K562 (cell line): ENCODE measurements at regions not wholly inside any gene's neighbourhood (a gene's known extent, or its start where the extent isn't known, plus 50 kb on each side); places are given as distances from the start of the nearest gene placed in this dataset.

Experiments
- ATAC-seq: fragments of 200-7000 bp; cut with Tn5 transposase; 3 replicates; pipeline ENCODE4 v1.9.1; 2020; ENCODE audit warnings: moderate library complexity
- BruUV-seq: library from RNA; stranded (reverse); fragments of 400-500 nt; replicated peaks from 2 replicates; lab custom pipeline; 2021; lab: Mats Ljungman, UMichigan
- CTCF ChIA-PET: fragments of 300-600 bp; formaldehyde crosslinking; extraction: SDS; loops from one replicate; lab custom pipeline; 2021; ENCODE audit warnings: low intra/inter-chr PET ratio; lab: Yijun Ruan, JAX
- POLR2A ChIA-PET: fragments of 300-600, 350-650 bp; sonication (Branson Sonifier 250); formaldehyde crosslinking; extraction: SDS; loops from one replicate; lab custom pipeline; 2021; ENCODE audit warnings: antibody characterized with exemption, inconsistent platforms; lab: Yijun Ruan, JAX
- DNase-seq, 4 experiments: peaks; one replicate each; pipeline versions ENCODE4 v3.0.0 to v3.0.0-alpha.2; 2011 to 2018; ENCODE audit warnings: low spot score in 3 of 4, mixed read lengths in 3 of 4; ENCODE audit errors: extremely low read depth in 1 of 4
- FAIRE-seq: peaks from 2 replicates; lab custom pipeline; 2011; peaks lifted over from hg19 to GRCh38; lab: Jason Lieb, UNC
- H2AFZ ChIP-seq: 2 replicates; pipeline ENCODE4 v1.6.0; 2011; ENCODE audit warnings: low read depth, low read length, control low read depth, inconsistent platforms
- H3K27ac ChIP-seq: fragments of 200-600 bp; 3 replicates; pipeline ENCODE4 v1.8.0; 2011; ENCODE audit warnings: low read depth, mild to moderate bottlenecking, control low read depth, inconsistent platforms, low read length, moderate library complexity, mixed read lengths; ENCODE audit errors: extremely low read depth
- H3K27me3 ChIP-seq, 2 experiments: fragments of 300-600 bp in 1 of 2; 2 replicates in 1 of 2; 3 replicates in 1 of 2; pipeline versions ENCODE4 v1.6.0 to v1.8.0; 2011; ENCODE audit warnings: inconsistent platforms in 2 of 2, low read length in 2 of 2, mild to moderate bottlenecking in 1 of 2, mixed read lengths in 1 of 2, moderate library complexity in 1 of 2; ENCODE audit not compliant: control insufficient read depth in 2 of 2, insufficient read depth in 2 of 2
- H3K36me3 ChIP-seq: fragments of 300-600 bp; 3 replicates; pipeline ENCODE4 v1.8.0; 2011; ENCODE audit warnings: mild to moderate bottlenecking, low read length, inconsistent platforms; ENCODE audit not compliant: control insufficient read depth, insufficient read depth
- H3K4me1 ChIP-seq, 2 experiments: fragments of 200-600 bp in 1 of 2; replicated peaks in 1 of 2; 2 replicates in 1 of 2; 3 replicates in 1 of 2; pipeline versions ENCODE4 v1.5.1 to v1.8.0; 2011; ENCODE audit warnings: inconsistent platforms in 2 of 2, low read length in 2 of 2, mild to moderate bottlenecking in 1 of 2, mixed read lengths in 1 of 2, moderate library complexity in 1 of 2; ENCODE audit not compliant: control insufficient read depth in 2 of 2, insufficient read depth in 2 of 2
- H3K4me2 ChIP-seq: 2 replicates; pipeline ENCODE4 v1.6.1; 2011; ENCODE audit warnings: low read length, control low read depth, inconsistent platforms, mixed read lengths; ENCODE audit not compliant: insufficient read depth
- H3K4me3 ChIP-seq: fragments of 200-600 bp; sonication (generic), shearing (Covaris generic); 2 replicates; pipeline ENCODE4 v1.5.1; 2016; ENCODE audit warnings: control low read depth, inconsistent platforms
- H3K79me2 ChIP-seq: fragments of 200-600 bp; 3 replicates; pipeline ENCODE4 v1.8.0; 2011; ENCODE audit warnings: low read length, inconsistent platforms; ENCODE audit not compliant: control insufficient read depth, insufficient read depth
- H3K9ac ChIP-seq, 2 experiments: 2 replicates each; pipeline versions ENCODE4 v1.6.0 to v1.6.1; 2011; ENCODE audit warnings: low read depth in 2 of 2, low read length in 2 of 2, control low read depth in 1 of 2, inconsistent platforms in 1 of 2, mild to moderate bottlenecking in 1 of 2, mixed read lengths in 1 of 2; ENCODE audit not compliant: insufficient read depth in 1 of 2
- H3K9me1 ChIP-seq: one replicate; pipeline ENCODE4 v1.6.0; 2011; ENCODE audit warnings: inconsistent platforms, mild to moderate bottlenecking, low read length, moderate library complexity; ENCODE audit not compliant: control insufficient read depth, insufficient read depth
- H3K9me3 ChIP-seq: replicated peaks from 2 replicates; pipeline ENCODE4 v1.5.1; 2011; ENCODE audit warnings: low read depth, low read length, inconsistent platforms; ENCODE audit not compliant: control insufficient read depth, insufficient read depth
- H4K20me1 ChIP-seq: replicated peaks from 2 replicates; pipeline ENCODE4 v1.6.1; 2011; ENCODE audit warnings: low read length, inconsistent platforms, mixed read lengths; ENCODE audit not compliant: control insufficient read depth, insufficient read depth
- BACH1 ChIP-seq: fragments of 200-800 bp; sonication (Bioruptor generic); IDR thresholded peaks from 2 replicates; pipeline ENCODE4 v1.6.1; 2016; ENCODE audit warnings: missing genetic modification characterization, missing compliant biosample characterization
- CBX5 ChIP-seq: IDR thresholded peaks from 2 replicates; pipeline ENCODE4 v1.6.1; 2014; ENCODE audit warnings: low read depth, borderline replicate concordance
- E2F3 ChIP-seq: fragments of 250-450 bp; sonication (Bioruptor Pico); IDR thresholded peaks from 2 replicates; pipeline ENCODE4 v1.4.0; 2020; ENCODE audit warnings: mild to moderate bottlenecking
- FOXA1 ChIP-seq: fragments of 450-650 bp; IDR thresholded peaks from 2 replicates; pipeline ENCODE4 v1.6.1; 2016; ENCODE audit warnings: mild to moderate bottlenecking, borderline replicate concordance
- NEUROD1 ChIP-seq: fragments of 150-350 bp; IDR thresholded peaks from 2 replicates; pipeline ENCODE4 v1.6.1; 2014; ENCODE audit warnings: borderline replicate concordance, low read length, low read depth; ENCODE audit not compliant: partially characterized antibody
- PCBP2 ChIP-seq: fragments of 200-400 bp; formaldehyde crosslinking; IDR thresholded peaks from 2 replicates; pipeline ENCODE4 v1.6.1; 2018; ENCODE audit warnings: low read length, low read depth, mild to moderate bottlenecking, moderate library complexity; ENCODE audit not compliant: poor library complexity, severe bottlenecking
- PML ChIP-seq: IDR thresholded peaks from 2 replicates; pipeline ENCODE4 v1.6.1; 2012; ENCODE audit warnings: low read length, inconsistent platforms
- RAD51 ChIP-seq: fragments of 450-650 bp; IDR thresholded peaks from 2 replicates; pipeline ENCODE4 v1.7.1; 2016; ENCODE audit warnings: low read depth, mild to moderate bottlenecking, borderline replicate concordance
- RBM15 ChIP-seq: fragments of 200-400 bp; formaldehyde crosslinking; IDR thresholded peaks from 2 replicates; pipeline ENCODE4 v1.6.1; 2018; ENCODE audit warnings: mild to moderate bottlenecking, low read length, moderate library complexity; ENCODE audit not compliant: insufficient read depth
- THRAP3 ChIP-seq: fragments of 450-650 bp; IDR thresholded peaks from 2 replicates; pipeline ENCODE4 v1.6.1; 2016; ENCODE audit warnings: mild to moderate bottlenecking, inconsistent platforms, borderline replicate concordance
- ZFP36 ChIP-seq: fragments of 150-350 bp; IDR thresholded peaks from 2 replicates; pipeline ENCODE4 v1.6.1; 2018; ENCODE audit warnings: low read length, low read depth; ENCODE audit not compliant: partially characterized antibody
- ZNF140 ChIP-seq: fragments of 250-450 bp; sonication (Bioruptor Pico); IDR thresholded peaks from 2 replicates; pipeline ENCODE4 v1.8.0; 2021; ENCODE audit warnings: moderate library complexity, mild to moderate bottlenecking, inconsistent platforms
- ZNF324 ChIP-seq: fragments of 250-450 bp; sonication (Bioruptor Pico); IDR thresholded peaks from 2 replicates; pipeline ENCODE4 v1.4.0; 2020; ENCODE audit warnings: mild to moderate bottlenecking
- WGBS: fragments of 100-300 bp; shearing (Covaris generic); methylation state at CpG from one replicate; pipeline ENCODE4 v1.1.6; 2016; ENCODE audit warnings: low coverage, mixed read lengths; ENCODE audit not compliant: insufficient coverage; ENCODE audit errors: missing lambda C conversion rate; 5-methylcytosine and 5-hydroxymethylcytosine counted together
- in situ Hi-C: fragments of 300-500 bp; cut with MboI; formaldehyde crosslinking; loops from 4 replicates; pipeline ENCODE4 v1.15.0; 2018; ENCODE audit warnings: inconsistent platforms, mixed read lengths
- intact Hi-C: fragments of 100-400 bp; cut with micrococcal nuclease; formaldehyde crosslinking; loops from 2 replicates; pipeline ENCODE4 v1.14.2; 2022
- TF ChIP-seq, protein P1 (sequence below), 2 experiments: IDR thresholded peaks; 2 replicates each; pipeline ENCODE4 v1.6.1; 2011; ENCODE audit warnings: borderline replicate concordance in 1 of 2, control low read depth in 1 of 2, low read depth in 1 of 2, low read length in 1 of 2, mild to moderate bottlenecking in 1 of 2, mixed read lengths in 1 of 2, moderate library complexity in 1 of 2; ENCODE audit not compliant: insufficient read depth in 1 of 2, insufficient read length in 1 of 2, poor library complexity in 1 of 2, severe bottlenecking in 1 of 2; ENCODE audit errors: extremely low read depth in 1 of 2
- TF ChIP-seq, protein P2 (sequence below): IDR thresholded peaks from 2 replicates; pipeline ENCODE4 v1.6.1; 2016; ENCODE audit warnings: missing genetic modification characterization, missing compliant biosample characterization

DNA sequence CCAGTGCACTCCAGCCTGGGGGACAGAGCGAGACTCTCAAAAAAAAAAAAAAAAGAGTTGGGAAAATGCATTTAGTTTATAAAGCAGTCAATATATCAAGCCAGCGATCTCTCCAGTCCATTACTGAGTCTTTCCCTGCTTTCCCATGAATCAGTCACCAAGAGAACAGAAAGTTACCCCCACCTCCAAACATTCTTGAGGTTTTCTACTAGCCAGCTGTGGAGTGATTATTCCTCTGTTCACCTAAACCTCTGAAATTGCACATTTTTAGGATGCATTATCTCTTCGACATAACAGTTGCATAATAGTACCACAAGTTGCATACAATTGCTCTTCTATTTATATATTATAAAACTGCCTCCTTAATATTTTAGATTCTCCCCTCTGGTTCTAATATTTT, 134.8 kb upstream of the DIO3 start:
- ATAC-seq = no peak
- TF ChIP-seq, protein P1, sequence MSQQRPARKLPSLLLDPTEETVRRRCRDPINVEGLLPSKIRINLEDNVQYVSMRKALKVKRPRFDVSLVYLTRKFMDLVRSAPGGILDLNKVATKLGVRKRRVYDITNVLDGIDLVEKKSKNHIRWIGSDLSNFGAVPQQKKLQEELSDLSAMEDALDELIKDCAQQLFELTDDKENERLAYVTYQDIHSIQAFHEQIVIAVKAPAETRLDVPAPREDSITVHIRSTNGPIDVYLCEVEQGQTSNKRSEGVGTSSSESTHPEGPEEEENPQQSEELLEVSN (IDR thresholded peaks at IDR 0.05; ENCODE audit: borderline replicate concordance in 1 of 2, extremely low read depth in 1 of 2, insufficient read depth in 1 of 2, insufficient read length in 1 of 2, low read depth in 1 of 2, low read length in 1 of 2, poor library complexity in 1 of 2, severe bottlenecking in 1 of 2) = no peak
- H4K20me1 ChIP-seq = no peaks in the 10 kb centered on the region
- H3K9ac ChIP-seq = no peak overlapping the region
- no peaks in the 10 kb centered on the region for H3K4me1 ChIP-seq
- no peaks in the 10 kb centered on the region for H3K9me3 ChIP-seq
- H3K27ac ChIP-seq = no peak overlapping the region
- H3K4me2 ChIP-seq = no peak overlapping the region
- no peaks in the 10 kb centered on the region for H3K9me1 ChIP-seq
- no peaks in the 10 kb centered on the region for H3K27me3 ChIP-seq
- ChIA-PET CTCF (no interaction called here), POLR2A (no interaction called here)
- intact Hi-C loops (no loop called here), in situ Hi-C loops (no loop called here)
- H3K4me3 ChIP-seq = no peak overlapping the region
- DNase-seq = no peak
- no peaks in the 10 kb centered on the region for H3K36me3 ChIP-seq
- BruUV-seq = no TSS peak
- no peak overlapping the region for H2AFZ ChIP-seq
- whole genome bisulfite sequencing = 0% methylated on average over 3 of the region's 3 CpGs
- FAIRE-seq = no peak
- H3K79me2 ChIP-seq = no peaks in the 10 kb centered on the region

DNA sequence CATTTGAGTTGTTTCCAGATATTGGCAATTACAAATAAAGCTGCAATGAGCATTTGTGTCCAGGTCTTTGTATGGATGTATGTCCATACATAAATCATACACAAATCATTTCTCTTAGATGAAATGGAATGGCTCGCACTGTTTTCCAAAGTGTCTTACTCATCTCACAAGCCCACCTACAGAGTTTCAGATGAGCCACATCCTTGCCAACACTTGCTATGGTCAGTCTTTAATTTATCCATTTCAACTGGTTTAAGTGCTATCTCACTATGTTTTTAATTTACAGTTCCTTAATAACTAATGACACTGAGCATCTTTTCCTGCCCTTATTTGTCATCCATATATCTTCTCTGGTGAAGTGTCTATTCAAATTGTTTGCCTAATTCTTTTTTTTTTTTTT, 132.9 kb upstream of the DIO3 start:
- Histone ChIP-seq H4K20me1 (no peaks in the 10 kb centered on the region), H2AFZ (no peak overlapping the region), H3K79me2 (no peaks in the 10 kb centered on the region), H3K9me3 (no peaks in the 10 kb centered on the region), H3K9ac (no peak overlapping the region), H3K27me3 (no peaks in the 10 kb centered on the region), H3K4me2 (no peak overlapping the region), H3K4me3 (no peak overlapping the region), H3K36me3 (no peaks in the 10 kb centered on the region), H3K4me1 (no peaks in the 10 kb centered on the region), H3K9me1 (no peaks in the 10 kb centered on the region), H3K27ac (no peak overlapping the region)
- ChIA-PET CTCF (no interaction called here), POLR2A (no interaction called here)
- in situ Hi-C loops (no loop called here), intact Hi-C loops (no loop called here)
- FAIRE-seq = no peak
- no TSS peak for BruUV-seq
- DNase-seq = no peak
- no peak for ATAC-seq
- WGBS = 0% methylated on average over 1 of the region's 1 CpG
- no peak for TF ChIP-seq ZNF140 (CRISPR knock-in tag)
- no peak for TF ChIP-seq ZFP36
- no peak for TF ChIP-seq CBX5
- TF ChIP-seq FOXA1 = no peak
- TF ChIP-seq RBM15 = no peak
- TF ChIP-seq E2F3 = no peak
- no peak for TF ChIP-seq THRAP3
- no peak for TF ChIP-seq NEUROD1
- no peak for TF ChIP-seq RAD51
- TF ChIP-seq ZNF324 (CRISPR knock-in tag) = no peak
- TF ChIP-seq PML = no peak
- TF ChIP-seq BACH1 = no peak
- TF ChIP-seq, protein P2, sequence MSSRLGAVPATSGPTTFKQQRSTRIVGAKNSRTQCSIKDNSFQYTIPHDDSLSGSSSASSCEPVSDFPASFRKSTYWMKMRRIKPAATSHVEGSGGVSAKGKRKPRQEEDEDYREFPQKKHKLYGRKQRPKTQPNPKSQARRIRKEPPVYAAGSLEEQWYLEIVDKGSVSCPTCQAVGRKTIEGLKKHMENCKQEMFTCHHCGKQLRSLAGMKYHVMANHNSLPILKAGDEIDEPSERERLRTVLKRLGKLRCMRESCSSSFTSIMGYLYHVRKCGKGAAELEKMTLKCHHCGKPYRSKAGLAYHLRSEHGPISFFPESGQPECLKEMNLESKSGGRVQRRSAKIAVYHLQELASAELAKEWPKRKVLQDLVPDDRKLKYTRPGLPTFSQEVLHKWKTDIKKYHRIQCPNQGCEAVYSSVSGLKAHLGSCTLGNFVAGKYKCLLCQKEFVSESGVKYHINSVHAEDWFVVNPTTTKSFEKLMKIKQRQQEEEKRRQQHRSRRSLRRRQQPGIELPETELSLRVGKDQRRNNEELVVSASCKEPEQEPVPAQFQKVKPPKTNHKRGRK (tag) = no peak
- TF ChIP-seq PCBP2 = no peak
